ENCODE measurements at regions not wholly inside any gene's neighbourhood (a gene's known extent, or its start where the extent isn't known, plus 50 kb on each side); places are given as distances from the start of the nearest gene placed in this dataset.

GRCh38 chr12:23197266-23197665 lies 572.3 kb downstream of the ETNK1 start:
- H3K4me2 ChIP-seq (ENCODE audit: insufficient read depth, low read length, poor library complexity, severe bottlenecking): no peak overlapping the region
- no peak overlapping the region for H2BK120ac ChIP-seq (ENCODE audit: low read depth, low read length)
- no peak overlapping the region for H4K91ac ChIP-seq (ENCODE audit: low read depth, low read length, poor library complexity)
- no peak overlapping the region for H2AK5ac ChIP-seq (ENCODE audit: low read depth, low read length)
- no peak overlapping the region for H3K9ac ChIP-seq (ENCODE audit: low read depth, low read length, poor library complexity)
- no peaks in the 10 kb centered on the region for H3K27me3 ChIP-seq (ENCODE audit: control insufficient read depth in 3 of 3, insufficient read depth in 3 of 3, low read depth in 1 of 3, low read length in 3 of 3)
- DNase-seq (ENCODE audit: low spot score): no peak
- H3K23ac ChIP-seq (ENCODE audit: low read depth, low read length, poor library complexity): no peak overlapping the region
- no peak overlapping the region for H2BK15ac ChIP-seq (ENCODE audit: low read length)
- no peaks in the 10 kb centered on the region for H3K9me3 ChIP-seq (replicated peaks in 1 of 2; ENCODE audit: control insufficient read depth in 2 of 2, insufficient read depth in 1 of 2, low read depth in 1 of 2, low read length in 2 of 2)
- H3K18ac ChIP-seq (ENCODE audit: low read length): no peak overlapping the region
- no peak overlapping the region for H3K4ac ChIP-seq (ENCODE audit: low read length)
- no peak overlapping the region for H2AFZ ChIP-seq (ENCODE audit: low read length)
- H3K4me1 ChIP-seq (ENCODE audit: control insufficient read depth in 2 of 2, insufficient read depth in 1 of 2, low read depth in 1 of 2, low read length in 2 of 2): no peaks in the 10 kb centered on the region
- no CpG with 5 or more reads among the region's 4 CpGs for WGBS, 2 donors (ENCODE audit: extremely low coverage in 2 of 2, insufficient read length in 2 of 2, insufficient replicate concordance in 1 of 2)
- H4K8ac ChIP-seq (ENCODE audit: low read depth, low read length): no peak overlapping the region
- H3K14ac ChIP-seq (ENCODE audit: low read length): no peak overlapping the region
- H3K36me3 ChIP-seq (replicated peaks in 1 of 2; ENCODE audit: control insufficient read depth in 2 of 2, insufficient read depth in 2 of 2, low read length in 2 of 2): no peaks in the 10 kb centered on the region
- no peak overlapping the region for H2BK12ac ChIP-seq (ENCODE audit: low read length)
- H3K79me1 ChIP-seq (ENCODE audit: low read depth, low read length): no peaks in the 10 kb centered on the region
- H2BK5ac ChIP-seq (ENCODE audit: low read length): no peak overlapping the region
- H3K4me3 ChIP-seq (ENCODE audit: low read length in 2 of 2): no peak overlapping the region
- no peak overlapping the region for H3K27ac ChIP-seq (replicated peaks; ENCODE audit: low read length)

GRCh38 chr12:23202728-23203127 lies 577.8 kb downstream of the ETNK1 start:
- Histone ChIP-seq H3K79me1 (ENCODE audit: low read depth, low read length) (no peaks in the 10 kb centered on the region), H2BK15ac (ENCODE audit: low read length) (no peak overlapping the region), H2BK120ac (ENCODE audit: low read depth, low read length) (no peak overlapping the region), H3K4me1 (ENCODE audit: control insufficient read depth in 2 of 2, insufficient read depth in 1 of 2, low read depth in 1 of 2, low read length in 2 of 2) (peaks cover 0 to 2% of the 10 kb centered on the region in 2 donors), H4K91ac (ENCODE audit: low read depth, low read length, poor library complexity) (no peak overlapping the region), H3K4me2 (ENCODE audit: insufficient read depth, low read length, poor library complexity, severe bottlenecking) (no peak overlapping the region), H3K14ac (ENCODE audit: low read length) (no peak overlapping the region), H2AK5ac (ENCODE audit: low read depth, low read length) (no peak overlapping the region), H3K9ac (ENCODE audit: low read depth, low read length, poor library complexity) (no peak overlapping the region), H3K4ac (ENCODE audit: low read length) (no peak overlapping the region), H3K27ac (replicated peaks; ENCODE audit: low read length) (no peak overlapping the region), H3K36me3 (replicated peaks in 1 of 2; ENCODE audit: control insufficient read depth in 2 of 2, insufficient read depth in 2 of 2, low read length in 2 of 2) (no peaks in the 10 kb centered on the region), H2BK12ac (ENCODE audit: low read length) (no peak overlapping the region), H2AFZ (ENCODE audit: low read length) (no peak overlapping the region), H3K18ac (ENCODE audit: low read length) (no peak overlapping the region), H3K27me3 (ENCODE audit: control insufficient read depth in 3 of 3, insufficient read depth in 3 of 3, low read depth in 1 of 3, low read length in 3 of 3) (no peaks in the 10 kb centered on the region), H3K9me3 (replicated peaks in 1 of 2; ENCODE audit: control insufficient read depth in 2 of 2, insufficient read depth in 1 of 2, low read depth in 1 of 2, low read length in 2 of 2) (peaks cover 3 to 7% of the 10 kb centered on the region in 2 donors), H2BK5ac (ENCODE audit: low read length) (no peak overlapping the region), H3K23ac (ENCODE audit: low read depth, low read length, poor library complexity) (no peak overlapping the region), H4K8ac (ENCODE audit: low read depth, low read length) (no peak overlapping the region), H3K4me3 (ENCODE audit: low read length in 2 of 2) (no peak overlapping the region)
- no CpG with 5 or more reads among the region's 4 CpGs for WGBS, 2 donors (ENCODE audit: extremely low coverage in 2 of 2, insufficient read length in 2 of 2, insufficient replicate concordance in 1 of 2)
- DNase-seq (ENCODE audit: low spot score): no peak

GRCh38 chr12:23204933-23205778 lies 580.2 kb downstream of the ETNK1 start:
- peak; percentile 50 for DNase-seq (ENCODE audit: low spot score)
- Histone ChIP-seq H2BK120ac (ENCODE audit: low read depth, low read length) (no peak overlapping the region), H3K4me1 (ENCODE audit: control insufficient read depth in 2 of 2, insufficient read depth in 1 of 2, low read depth in 1 of 2, low read length in 2 of 2) (peaks cover 0 to 2% of the 10 kb centered on the region in 2 donors), H3K27ac (replicated peaks; ENCODE audit: low read length) (no peak overlapping the region), H3K79me1 (ENCODE audit: low read depth, low read length) (no peaks in the 10 kb centered on the region), H4K91ac (ENCODE audit: low read depth, low read length, poor library complexity) (no peak overlapping the region), H3K9ac (ENCODE audit: low read depth, low read length, poor library complexity) (no peak overlapping the region), H3K4ac (ENCODE audit: low read length) (no peak overlapping the region), H2AK5ac (ENCODE audit: low read depth, low read length) (no peak overlapping the region), H2BK12ac (ENCODE audit: low read length) (no peak overlapping the region), H3K9me3 (replicated peaks in 1 of 2; ENCODE audit: control insufficient read depth in 2 of 2, insufficient read depth in 1 of 2, low read depth in 1 of 2, low read length in 2 of 2) (peaks cover 3 to 7% of the 10 kb centered on the region in 2 donors), H3K27me3 (ENCODE audit: control insufficient read depth in 3 of 3, insufficient read depth in 3 of 3, low read depth in 1 of 3, low read length in 3 of 3) (no peaks in the 10 kb centered on the region), H3K23ac (ENCODE audit: low read depth, low read length, poor library complexity) (no peak overlapping the region), H3K36me3 (replicated peaks in 1 of 2; ENCODE audit: control insufficient read depth in 2 of 2, insufficient read depth in 2 of 2, low read length in 2 of 2) (no peaks in the 10 kb centered on the region), H3K4me3 (ENCODE audit: low read length in 2 of 2) (no peak overlapping the region), H3K14ac (ENCODE audit: low read length) (no peak overlapping the region), H4K8ac (ENCODE audit: low read depth, low read length) (no peak overlapping the region), H3K4me2 (ENCODE audit: insufficient read depth, low read length, poor library complexity, severe bottlenecking) (no peak overlapping the region), H3K18ac (ENCODE audit: low read length) (no peak overlapping the region), H2BK5ac (ENCODE audit: low read length) (no peak overlapping the region), H2AFZ (ENCODE audit: low read length) (no peak overlapping the region), H2BK15ac (ENCODE audit: low read length) (no peak overlapping the region)
- no CpG with 5 or more reads among the region's 3 CpGs for WGBS, 2 donors (ENCODE audit: extremely low coverage in 2 of 2, insufficient read length in 2 of 2, insufficient replicate concordance in 1 of 2)

- no peak overlapping the region for H3K23ac ChIP-seq (ENCODE audit: low read depth, low read length, poor library complexity)
- peaks cover 0 to 2% of the 10 kb centered on the region in 2 donors for H3K4me1 ChIP-seq (ENCODE audit: control insufficient read depth in 2 of 2, insufficient read depth in 1 of 2, low read depth in 1 of 2, low read length in 2 of 2)
- no peak overlapping the region for H3K18ac ChIP-seq (ENCODE audit: low read length)
- no CpG with 5 or more reads among the region's 2 CpGs for WGBS, 2 donors (ENCODE audit: extremely low coverage in 2 of 2, insufficient read length in 2 of 2, insufficient replicate concordance in 1 of 2)
- H4K8ac ChIP-seq (ENCODE audit: low read depth, low read length): no peak overlapping the region
- no peak overlapping the region for H2AFZ ChIP-seq (ENCODE audit: low read length)
- no peaks in the 10 kb centered on the region for H3K27me3 ChIP-seq (ENCODE audit: control insufficient read depth in 3 of 3, insufficient read depth in 3 of 3, low read depth in 1 of 3, low read length in 3 of 3)
- peaks cover 2 to 4% of the 10 kb centered on the region in 2 donors for H3K9me3 ChIP-seq (replicated peaks in 1 of 2; ENCODE audit: control insufficient read depth in 2 of 2, insufficient read depth in 1 of 2, low read depth in 1 of 2, low read length in 2 of 2)
- H3K4ac ChIP-seq (ENCODE audit: low read length): no peak overlapping the region
- no peak overlapping the region for H3K27ac ChIP-seq (replicated peaks; ENCODE audit: low read length)
- no peak overlapping the region for H2AK5ac ChIP-seq (ENCODE audit: low read depth, low read length)
- no peak overlapping the region for H3K9ac ChIP-seq (ENCODE audit: low read depth, low read length, poor library complexity)
- H2BK12ac ChIP-seq (ENCODE audit: low read length): no peak overlapping the region
- no peak overlapping the region for H2BK15ac ChIP-seq (ENCODE audit: low read length)
- H3K4me2 ChIP-seq (ENCODE audit: insufficient read depth, low read length, poor library complexity, severe bottlenecking): no peak overlapping the region
- H3K4me3 ChIP-seq (ENCODE audit: low read length in 2 of 2): no peak overlapping the region
- DNase-seq (ENCODE audit: low spot score): no peak
- no peaks in the 10 kb centered on the region for H3K36me3 ChIP-seq (replicated peaks in 1 of 2; ENCODE audit: control insufficient read depth in 2 of 2, insufficient read depth in 2 of 2, low read length in 2 of 2)
- no peak overlapping the region for H3K14ac ChIP-seq (ENCODE audit: low read length)
- H4K91ac ChIP-seq (ENCODE audit: low read depth, low read length, poor library complexity): no peak overlapping the region
- no peaks in the 10 kb centered on the region for H3K79me1 ChIP-seq (ENCODE audit: low read depth, low read length)
- no peak overlapping the region for H2BK5ac ChIP-seq (ENCODE audit: low read length)
- H2BK120ac ChIP-seq (ENCODE audit: low read depth, low read length): no peak overlapping the region
These were observed 584.8 kb downstream of the ETNK1 start for GRCh38 chr12:23209793-23210192.
